Ishikawa (cell line): ENCODE measurements at regions not wholly inside any gene's neighbourhood (a gene's known extent, or its start where the extent isn't known, plus 50 kb on each side); places are given as distances from the start of the nearest gene placed in this dataset.

Source experiments
- FOXM1 ChIP-seq: IDR thresholded peaks from 2 replicates; pipeline ENCODE4 v1.6.1; 2012; ENCODE audit warnings: low read depth, borderline replicate concordance
- RAD21 ChIP-seq: IDR thresholded peaks from 2 replicates; pipeline ENCODE4 v1.6.1; 2012; ENCODE audit warnings: low read depth

DNA sequence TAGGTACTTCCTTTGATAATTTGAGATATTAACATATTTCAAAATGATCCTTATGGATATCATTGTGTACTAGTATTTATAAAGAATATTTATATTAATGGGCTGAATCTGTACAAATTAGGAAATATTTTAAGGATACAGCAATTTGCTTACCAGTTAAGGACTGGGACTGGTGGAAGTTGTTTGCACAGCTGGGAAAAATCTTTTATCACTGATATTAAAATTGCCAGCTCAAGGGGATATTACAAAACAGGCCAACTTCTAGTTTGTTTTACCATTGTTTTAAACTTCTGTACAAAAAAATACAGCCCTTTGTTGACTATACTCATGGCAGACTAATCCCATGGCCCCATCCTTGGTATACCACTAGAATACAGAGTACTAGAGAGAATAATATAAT is 133.2 kb upstream of the DDHD1 start:
- TF ChIP-seq RAD21, result no peak
- no peak for TF ChIP-seq FOXM1
